HG02970 (cell line): ENCODE measurements at regions not wholly inside any gene's neighbourhood (a gene's known extent, or its start where the extent isn't known, plus 50 kb on each side); places are given as distances from the start of the nearest gene placed in this dataset.

Experiments used
- ATAC-seq: cut with Tn5 transposase; IDR thresholded peaks from one replicate; pipeline ENCODE4 v1.9.1; 2021; ENCODE audit warnings: mild to moderate bottlenecking, moderate library complexity, moderate number of reproducible peaks; ENCODE audit not compliant: unreplicated experiment, low FRiP score

DNA sequence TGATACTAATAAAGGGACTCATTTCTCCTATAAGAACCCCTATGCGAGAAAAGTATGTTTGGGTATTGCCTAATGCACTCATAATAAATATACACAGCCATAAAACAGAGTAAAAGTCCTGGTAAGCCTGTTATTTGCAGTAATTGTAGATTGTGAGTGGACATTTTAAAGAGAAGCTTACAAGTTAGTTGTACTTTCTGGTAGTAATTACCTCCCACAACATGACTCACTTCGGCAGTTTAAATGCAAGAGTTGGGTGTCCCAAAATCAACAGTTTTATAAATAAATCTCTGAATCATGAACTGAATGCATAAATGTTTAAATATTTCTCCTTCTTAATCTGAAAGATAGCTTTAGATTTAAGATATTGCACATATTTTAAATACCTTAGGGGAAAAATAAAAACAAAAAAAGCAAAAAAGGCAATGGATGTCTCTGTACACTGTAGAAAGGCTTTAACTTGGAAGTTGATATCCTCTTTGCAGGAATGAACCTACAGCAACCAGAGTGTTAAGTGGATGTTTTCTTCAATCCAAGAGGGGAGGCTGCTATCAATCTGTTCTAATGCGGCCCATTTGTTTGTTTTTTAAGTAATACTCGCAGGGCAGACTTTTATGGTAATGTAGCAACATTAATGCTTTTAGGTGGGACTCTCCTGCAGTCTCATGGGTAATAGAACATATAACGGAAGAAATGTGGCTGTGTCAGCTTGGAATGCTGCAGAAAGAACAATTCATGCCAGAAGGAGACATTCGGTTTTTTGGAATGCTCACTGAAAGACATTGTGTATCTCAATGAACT is 57.3 kb upstream of the ZEB1 start:
- no peak for ATAC-seq

DNA sequence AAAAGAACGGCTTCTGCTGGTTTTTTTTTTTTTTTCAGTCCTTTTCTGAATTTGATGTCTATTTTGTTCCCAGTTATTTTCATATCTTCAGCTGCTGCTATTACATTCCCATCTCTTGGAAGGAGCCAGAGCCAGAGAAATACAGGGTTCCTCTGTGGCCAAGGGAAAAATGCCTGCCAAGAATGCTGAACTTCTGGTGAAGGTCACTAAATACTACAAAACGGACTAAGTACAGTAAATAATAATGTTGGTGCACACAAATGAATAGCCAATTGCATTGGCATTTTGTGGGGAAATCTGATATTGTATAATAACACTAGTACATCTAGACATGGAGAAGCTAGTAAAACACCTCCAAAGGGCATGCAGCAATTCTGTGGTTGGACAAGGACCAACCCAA is 56.3 kb upstream of the ZEB1 start:
- ATAC-seq = no peak

DNA sequence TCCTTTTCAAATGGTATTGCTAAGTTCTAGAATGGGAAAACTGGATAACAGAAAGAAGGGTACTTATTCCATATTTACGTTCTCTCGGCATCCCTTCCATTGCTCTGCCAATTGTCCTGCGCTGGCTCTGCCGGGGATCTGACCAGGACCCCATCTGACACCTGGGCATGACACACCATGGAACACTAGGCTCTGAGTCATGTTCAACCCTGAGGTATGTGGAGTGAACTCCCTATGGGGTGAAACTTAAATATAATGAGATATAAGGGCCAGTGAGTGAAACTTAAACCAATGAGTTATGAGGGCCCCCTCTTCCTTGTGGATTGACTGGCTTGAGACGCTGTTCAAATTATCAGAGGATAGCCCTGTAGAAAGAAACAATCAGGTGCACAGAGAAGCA is 55.1 kb upstream of the ZEB1 start:
- ATAC-seq = no peak

DNA sequence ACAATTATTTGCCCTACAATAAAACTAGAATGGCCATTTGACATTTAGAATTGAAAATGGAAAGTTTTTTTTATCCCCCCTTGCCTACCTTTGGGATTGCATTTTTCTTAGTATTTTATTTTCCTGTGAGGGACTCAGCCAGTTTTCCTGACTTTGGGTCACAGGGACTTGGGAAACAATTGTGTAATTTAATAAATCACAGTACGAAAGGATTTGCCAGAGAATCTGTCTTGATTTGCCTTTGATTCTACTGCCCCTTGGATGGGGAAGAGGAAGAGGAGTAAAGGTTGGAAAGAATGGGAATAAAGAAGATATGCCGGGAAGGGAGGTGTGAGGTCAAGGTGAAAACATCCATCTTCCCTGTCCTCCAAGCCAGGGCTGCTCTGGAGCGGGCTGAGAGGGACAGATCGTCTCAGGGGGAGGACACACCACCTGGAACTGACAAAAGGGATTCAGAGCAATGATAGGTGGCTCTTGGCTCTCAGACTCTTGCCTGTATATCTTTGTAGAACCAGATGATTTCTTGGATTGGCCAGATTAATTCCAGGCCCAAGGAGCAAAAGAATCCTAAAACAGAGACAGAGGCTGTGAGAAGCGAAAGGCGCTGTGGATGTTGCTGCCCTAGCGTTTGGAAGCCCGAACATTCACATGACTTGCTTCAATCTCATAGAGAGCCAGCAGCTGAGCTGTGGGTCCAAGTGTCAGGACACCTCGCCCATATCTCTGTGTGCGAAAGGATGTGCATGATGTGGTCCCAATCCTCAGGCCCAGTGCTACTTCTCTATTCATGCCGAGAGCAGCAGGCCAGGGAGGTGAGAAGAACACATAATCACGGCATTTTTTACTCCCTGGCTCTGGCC is 50.3 kb upstream of the ZEB1 start:
- no peak for ATAC-seq
